Esophagus squamous epithelium (tissue), 5 donors: ENCODE measurements at regions not wholly inside any gene's neighbourhood (a gene's known extent, or its start where the extent isn't known, plus 50 kb on each side); places are given as distances from the start of the nearest gene placed in this dataset.

Source experiments
- DNase-seq: peaks from one replicate; lab custom pipeline; 2025; lab: John Stamatoyannopoulos, UW
- H3K27ac ChIP-seq, 4 donors: fragments of 200-600 bp; sonication (generic); one replicate each; pipeline ENCODE4 v1.5.1; 2016 to 2019; ENCODE audit warnings: mild to moderate bottlenecking in 1 of 4
- H3K27me3 ChIP-seq, 4 donors: fragments of 200-600 bp; sonication (generic); 1 replicate in 3 of 4; 2 replicates in 1 of 4; pipeline versions ENCODE4 v1.5.1 to v1.6.0; 2017 to 2021; ENCODE audit warnings: antibody characterized with exemption in 1 of 4
- H3K36me3 ChIP-seq, 3 donors: fragments of 200-600 bp; sonication (generic); one replicate each; pipeline ENCODE4 v1.5.1; 2016 to 2019
- H3K4me1 ChIP-seq, 3 donors: fragments of 200-600 bp; sonication (generic); one replicate each; pipeline ENCODE4 v1.5.1; 2017 to 2019
- H3K4me3 ChIP-seq, 4 donors: fragments of 200-600 bp; sonication (generic); 1 replicate in 3 of 4; 2 replicates in 1 of 4; pipeline ENCODE4 v1.5.1; 2016 to 2019; ENCODE audit warnings: mild to moderate bottlenecking in 2 of 4, moderate library complexity in 1 of 4
- H3K9me3 ChIP-seq, 3 donors: fragments of 200-600 bp; sonication (generic); one replicate each; pipeline ENCODE4 v1.5.1; 2016 to 2019
- CTCF ChIP-seq, 6 experiments: fragments of 450-650 bp in 4 of 6; fragments of 200-600 bp in 2 of 6; sonication (generic) in 2 of 6; IDR thresholded peaks; one replicate each; pipeline ENCODE4 v1.5.1; 2016 to 2019; ENCODE audit warnings: antibody characterized with exemption in 6 of 6, mild to moderate bottlenecking in 4 of 6, moderate library complexity in 4 of 6
- POLR2A ChIP-seq, 4 donors: fragments of 450-650 bp; IDR thresholded peaks; one replicate each; pipeline ENCODE4 v1.6.1; 2017; ENCODE audit warnings: antibody characterized with exemption in 4 of 4, mild to moderate bottlenecking in 4 of 4, moderate library complexity in 3 of 4
- WGBS, 2 donors: methylation state at CpG; one replicate each; pipeline ENCODE4 v1.1.5; 2018; 5-methylcytosine and 5-hydroxymethylcytosine counted together
- intact Hi-C: fragments of 100-400 bp; cut with DNase I; formaldehyde crosslinking; loops from one replicate; pipeline ENCODE4 v1.15.0; 2022
- donor health status: DM: yes; HTN: yes; CAD: no.

GRCh38 chr15:47988564-47988963 lies 132.2 kb upstream of the SLC24A5 start:
- intact Hi-C loops = loop anchor here (5.0 to 10.0 kb wide), 3 partner anchors 274 to 791 kb away; partner anchors contain the start of gene SEMA6D
- TF ChIP-seq CTCF (IDR thresholded peaks at IDR 0.05) = no peak
- TF ChIP-seq POLR2A (IDR thresholded peaks at IDR 0.05) = no peak
- DNase-seq = no peak

GRCh38 chr15:47990821-47991220 lies 130.0 kb upstream of the SLC24A5 start:
- no peak overlapping the region for H3K4me3 ChIP-seq
- no peak overlapping the region for H3K27ac ChIP-seq
- no peak for TF ChIP-seq CTCF (IDR thresholded peaks at IDR 0.05)
- no peak for TF ChIP-seq POLR2A (IDR thresholded peaks at IDR 0.05)
- no peaks in the 10 kb centered on the region for H3K9me3 ChIP-seq
- 79 to 90% methylated on average over 2 of the region's 2 CpGs for WGBS, 2 donors
- H3K27me3 ChIP-seq = peaks cover 0 to 4% (median 0%) of the 10 kb centered on the region in 4 donors
- intact Hi-C loops = no loop called here
- H3K4me1 ChIP-seq = no peaks in the 10 kb centered on the region
- no peaks in the 10 kb centered on the region for H3K36me3 ChIP-seq
- no peak for DNase-seq

More at GRCh38 chr15:47988564-47988963, 132.2 kb upstream of the SLC24A5 start:
- H3K4me3 ChIP-seq = no peak overlapping the region
- 57 to 70% methylated on average over 1 of the region's 1 CpG for WGBS, 2 donors
- peaks cover 0 to 7% (median 0%) of the 10 kb centered on the region in 4 donors for H3K27me3 ChIP-seq
- no peak overlapping the region for H3K27ac ChIP-seq
- no peaks in the 10 kb centered on the region for H3K9me3 ChIP-seq
- no peaks in the 10 kb centered on the region for H3K4me1 ChIP-seq
- no peaks in the 10 kb centered on the region for H3K36me3 ChIP-seq

- Histone ChIP-seq H3K4me1 (no peaks in the 10 kb centered on the region), H3K27ac (no peak overlapping the region), H3K27me3 (peaks cover 0 to 4% (median 0%) of the 10 kb centered on the region in 4 donors), H3K36me3 (no peaks in the 10 kb centered on the region), H3K9me3 (no peaks in the 10 kb centered on the region), H3K4me3 (no peak overlapping the region)
- 40 to 59% methylated on average over 4 of the region's 4 CpGs for WGBS, 2 donors
- TF ChIP-seq CTCF (IDR thresholded peaks at IDR 0.05) (no peak), POLR2A (IDR thresholded peaks at IDR 0.05) (no peak)
- DNase-seq = no peak
- intact Hi-C loops = no loop called here
Observed at GRCh38 chr15:47991357-47991756, 129.4 kb upstream of the SLC24A5 start.

DNA sequence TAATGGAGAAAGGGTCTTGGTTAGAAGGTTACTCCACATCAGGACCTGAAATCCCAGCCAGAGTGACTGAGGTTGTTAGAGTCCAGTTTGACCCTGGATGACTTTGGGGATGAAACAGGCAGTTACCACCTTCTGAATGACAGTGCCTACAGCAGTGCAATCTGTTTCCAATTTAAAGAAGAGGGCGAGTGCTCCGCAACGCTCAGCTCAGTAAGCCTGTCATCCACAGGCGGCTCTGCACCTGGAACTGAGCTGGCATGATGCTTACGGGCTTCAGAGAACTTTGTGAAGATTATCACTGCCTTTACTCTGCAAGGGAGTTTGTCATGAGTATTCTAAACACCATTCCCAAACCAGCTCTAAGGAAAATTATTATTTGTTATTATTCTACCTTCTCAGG lies 127.7 kb upstream of the SLC24A5 start:
- intact Hi-C loops = no loop called here
- no peaks in the 10 kb centered on the region for H3K4me1 ChIP-seq
- no peaks in the 10 kb centered on the region for H3K9me3 ChIP-seq
- no peaks in the 10 kb centered on the region for H3K36me3 ChIP-seq
- WGBS, 2 donors = 89 to 96% methylated on average over 4 to 5 of the region's 5 CpGs
- TF ChIP-seq POLR2A (IDR thresholded peaks at IDR 0.05) (no peak), CTCF (IDR thresholded peaks at IDR 0.05) (no peak)
- no peak overlapping the region for H3K27ac ChIP-seq
- no peak overlapping the region for H3K4me3 ChIP-seq
- no peaks in the 10 kb centered on the region for H3K27me3 ChIP-seq
- no peak for DNase-seq

GRCh38 chr15:47997195-47998080 lies 123.4 kb upstream of the SLC24A5 start:
- no peaks in the 10 kb centered on the region for H3K27me3 ChIP-seq
- no peak overlapping the region for H3K4me3 ChIP-seq
- H3K27ac ChIP-seq = no peak overlapping the region
- TF ChIP-seq POLR2A (IDR thresholded peaks at IDR 0.05) (no peak), CTCF (IDR thresholded peaks at IDR 0.05) (no peak)
- no peaks in the 10 kb centered on the region for H3K4me1 ChIP-seq
- WGBS, 2 donors = 68 to 71% methylated on average over 7 of the region's 7 CpGs
- no peaks in the 10 kb centered on the region for H3K9me3 ChIP-seq
- no peak for DNase-seq
- no peaks in the 10 kb centered on the region for H3K36me3 ChIP-seq
- intact Hi-C loops = no loop called here
